K562 (cell line): ENCODE measurements at regions not wholly inside any gene's neighbourhood (a gene's known extent, or its start where the extent isn't known, plus 50 kb on each side); places are given as distances from the start of the nearest gene placed in this dataset.

Experiments
- ATAC-seq: fragments of 200-7000 bp; cut with Tn5 transposase; 3 replicates; pipeline ENCODE4 v1.9.1; 2020; ENCODE audit warnings: moderate library complexity
- BruUV-seq: library from RNA; stranded (reverse); fragments of 400-500 nt; replicated peaks from 2 replicates; lab custom pipeline; 2021; lab: Mats Ljungman, UMichigan
- CTCF ChIA-PET: fragments of 300-600 bp; formaldehyde crosslinking; extraction: SDS; loops from one replicate; lab custom pipeline; 2021; ENCODE audit warnings: low intra/inter-chr PET ratio; lab: Yijun Ruan, JAX
- POLR2A ChIA-PET: fragments of 300-600, 350-650 bp; sonication (Branson Sonifier 250); formaldehyde crosslinking; extraction: SDS; loops from one replicate; lab custom pipeline; 2021; ENCODE audit warnings: antibody characterized with exemption, inconsistent platforms; lab: Yijun Ruan, JAX
- DNase-seq, 4 experiments: peaks; one replicate each; pipeline versions ENCODE4 v3.0.0 to v3.0.0-alpha.2; 2011 to 2018; ENCODE audit warnings: low spot score in 3 of 4, mixed read lengths in 3 of 4; ENCODE audit errors: extremely low read depth in 1 of 4
- FAIRE-seq: peaks from 2 replicates; lab custom pipeline; 2011; peaks lifted over from hg19 to GRCh38; lab: Jason Lieb, UNC
- H2AFZ ChIP-seq: 2 replicates; pipeline ENCODE4 v1.6.0; 2011; ENCODE audit warnings: low read depth, low read length, control low read depth, inconsistent platforms
- H3K27ac ChIP-seq: fragments of 200-600 bp; 3 replicates; pipeline ENCODE4 v1.8.0; 2011; ENCODE audit warnings: low read depth, mild to moderate bottlenecking, control low read depth, inconsistent platforms, low read length, moderate library complexity, mixed read lengths; ENCODE audit errors: extremely low read depth
- H3K27me3 ChIP-seq, 2 experiments: fragments of 300-600 bp in 1 of 2; 2 replicates in 1 of 2; 3 replicates in 1 of 2; pipeline versions ENCODE4 v1.6.0 to v1.8.0; 2011; ENCODE audit warnings: inconsistent platforms in 2 of 2, low read length in 2 of 2, mild to moderate bottlenecking in 1 of 2, mixed read lengths in 1 of 2, moderate library complexity in 1 of 2; ENCODE audit not compliant: control insufficient read depth in 2 of 2, insufficient read depth in 2 of 2
- H3K36me3 ChIP-seq: fragments of 300-600 bp; 3 replicates; pipeline ENCODE4 v1.8.0; 2011; ENCODE audit warnings: mild to moderate bottlenecking, low read length, inconsistent platforms; ENCODE audit not compliant: control insufficient read depth, insufficient read depth
- H3K4me1 ChIP-seq, 2 experiments: fragments of 200-600 bp in 1 of 2; replicated peaks in 1 of 2; 2 replicates in 1 of 2; 3 replicates in 1 of 2; pipeline versions ENCODE4 v1.5.1 to v1.8.0; 2011; ENCODE audit warnings: inconsistent platforms in 2 of 2, low read length in 2 of 2, mild to moderate bottlenecking in 1 of 2, mixed read lengths in 1 of 2, moderate library complexity in 1 of 2; ENCODE audit not compliant: control insufficient read depth in 2 of 2, insufficient read depth in 2 of 2
- H3K4me2 ChIP-seq: 2 replicates; pipeline ENCODE4 v1.6.1; 2011; ENCODE audit warnings: low read length, control low read depth, inconsistent platforms, mixed read lengths; ENCODE audit not compliant: insufficient read depth
- H3K4me3 ChIP-seq: fragments of 200-600 bp; sonication (generic), shearing (Covaris generic); 2 replicates; pipeline ENCODE4 v1.5.1; 2016; ENCODE audit warnings: control low read depth, inconsistent platforms
- H3K79me2 ChIP-seq: fragments of 200-600 bp; 3 replicates; pipeline ENCODE4 v1.8.0; 2011; ENCODE audit warnings: low read length, inconsistent platforms; ENCODE audit not compliant: control insufficient read depth, insufficient read depth
- H3K9ac ChIP-seq, 2 experiments: 2 replicates each; pipeline versions ENCODE4 v1.6.0 to v1.6.1; 2011; ENCODE audit warnings: low read depth in 2 of 2, low read length in 2 of 2, control low read depth in 1 of 2, inconsistent platforms in 1 of 2, mild to moderate bottlenecking in 1 of 2, mixed read lengths in 1 of 2; ENCODE audit not compliant: insufficient read depth in 1 of 2
- H3K9me1 ChIP-seq: one replicate; pipeline ENCODE4 v1.6.0; 2011; ENCODE audit warnings: inconsistent platforms, mild to moderate bottlenecking, low read length, moderate library complexity; ENCODE audit not compliant: control insufficient read depth, insufficient read depth
- H3K9me3 ChIP-seq: replicated peaks from 2 replicates; pipeline ENCODE4 v1.5.1; 2011; ENCODE audit warnings: low read depth, low read length, inconsistent platforms; ENCODE audit not compliant: control insufficient read depth, insufficient read depth
- H4K20me1 ChIP-seq: replicated peaks from 2 replicates; pipeline ENCODE4 v1.6.1; 2011; ENCODE audit warnings: low read length, inconsistent platforms, mixed read lengths; ENCODE audit not compliant: control insufficient read depth, insufficient read depth
- GTF2F1 ChIP-seq: IDR thresholded peaks from 2 replicates; pipeline ENCODE4 v1.6.1; 2011; ENCODE audit warnings: low read depth, low read length, improper control_type of control experiment
- HLTF ChIP-seq: fragments of 450-650 bp; IDR thresholded peaks from 2 replicates; pipeline ENCODE4 v1.6.1; 2016
- MED1 ChIP-seq: sonication (generic); formaldehyde crosslinking; IDR thresholded peaks from 2 replicates; pipeline ENCODE4 v1.8.1; 2023; ENCODE audit warnings: missing genetic modification reagents, borderline replicate concordance
- MEF2D ChIP-seq: conservative IDR thresholded peaks from 2 replicates; pipeline ENCODE4 v1.6.1; 2016; ENCODE audit warnings: low read depth, missing genetic modification characterization, missing compliant biosample characterization
- NKRF ChIP-seq: fragments of 450-650 bp; IDR thresholded peaks from 2 replicates; pipeline ENCODE4 v1.6.1; 2016; ENCODE audit warnings: borderline replicate concordance
- POLR2AphosphoS2 ChIP-seq: IDR thresholded peaks from 2 replicates; pipeline ENCODE4 v1.6.1; 2012; ENCODE audit warnings: low read length, improper control_type of control experiment
- RREB1 ChIP-seq: fragments of 250-450 bp; sonication (Bioruptor Pico); IDR thresholded peaks from 2 replicates; pipeline ENCODE4 v1.4.0; 2020
- SIX5 ChIP-seq, 2 experiments: IDR thresholded peaks; 2 replicates each; pipeline ENCODE4 v1.6.1; 2011; ENCODE audit warnings: low read length in 2 of 2, borderline replicate concordance in 1 of 2, low read depth in 1 of 2, mild to moderate bottlenecking in 1 of 2, moderate library complexity in 1 of 2; ENCODE audit not compliant: insufficient read depth in 1 of 2
- TOE1 ChIP-seq, 2 experiments: fragments of 450-650 bp in 1 of 2; sonication (generic) in 1 of 2; formaldehyde crosslinking in 1 of 2; IDR thresholded peaks; 2 replicates each; pipeline versions ENCODE4 v1.7.1 to v1.8.0; 2016 to 2022; ENCODE audit warnings: borderline replicate concordance in 2 of 2, mild to moderate bottlenecking in 2 of 2, antibody characterized with exemption in 1 of 2, inconsistent platforms in 1 of 2, low read depth in 1 of 2, missing genetic modification reagents in 1 of 2, moderate library complexity in 1 of 2
- TSC22D4 ChIP-seq: fragments of 450-650 bp; IDR thresholded peaks from 2 replicates; pipeline ENCODE4 v1.6.1; 2016; ENCODE audit warnings: missing genetic modification characterization, missing biosample characterization, control low read depth
- ZNF175 ChIP-seq: fragments of 200-800 bp; sonication (Bioruptor generic); IDR thresholded peaks from 2 replicates; pipeline ENCODE4 v1.6.1; 2016; ENCODE audit warnings: low read depth, mild to moderate bottlenecking, missing genetic modification characterization, missing compliant biosample characterization
- ZNF280A ChIP-seq: fragments of 450-650 bp; IDR thresholded peaks from 2 replicates; pipeline ENCODE4 v1.6.1; 2018; ENCODE audit warnings: mild to moderate bottlenecking, low read depth; ENCODE audit not compliant: partially characterized antibody
- ZNF717 ChIP-seq: fragments of 250-450 bp; sonication (Bioruptor Pico); IDR thresholded peaks from 2 replicates; pipeline ENCODE4 v1.5.0; 2021
- WGBS: fragments of 100-300 bp; shearing (Covaris generic); methylation state at CpG from one replicate; pipeline ENCODE4 v1.1.6; 2016; ENCODE audit warnings: low coverage, mixed read lengths; ENCODE audit not compliant: insufficient coverage; ENCODE audit errors: missing lambda C conversion rate; 5-methylcytosine and 5-hydroxymethylcytosine counted together
- in situ Hi-C: fragments of 300-500 bp; cut with MboI; formaldehyde crosslinking; loops from 4 replicates; pipeline ENCODE4 v1.15.0; 2018; ENCODE audit warnings: inconsistent platforms, mixed read lengths
- intact Hi-C: fragments of 100-400 bp; cut with micrococcal nuclease; formaldehyde crosslinking; loops from 2 replicates; pipeline ENCODE4 v1.14.2; 2022

- H3K27me3 ChIP-seq, result no peaks in the 10 kb centered on the region
- H4K20me1 ChIP-seq, result no peaks in the 10 kb centered on the region
- no peaks in the 10 kb centered on the region for H3K4me1 ChIP-seq
- DNase-seq (no peak), FAIRE-seq (no peak), ATAC-seq (no peak)
- no peaks in the 10 kb centered on the region for H3K36me3 ChIP-seq
- ChIA-PET CTCF (no interaction called here), POLR2A (no interaction called here)
- in situ Hi-C loops, result no loop called here
- no peaks in the 10 kb centered on the region for H3K79me2 ChIP-seq
- H3K9me1 ChIP-seq, result no peaks in the 10 kb centered on the region
- no peak overlapping the region for H3K27ac ChIP-seq
- H3K4me2 ChIP-seq, result no peak overlapping the region
- H2AFZ ChIP-seq, result no peak overlapping the region
- no peak overlapping the region for H3K9ac ChIP-seq
- TF ChIP-seq MED1 (CRISPR knock-in tag), result no peak
- no peak for TF ChIP-seq ZNF175 (CRISPR knock-in tag)
- TF ChIP-seq NKRF, result no peak
- TF ChIP-seq ZNF717 (CRISPR knock-in tag), result no peak
- no peak for TF ChIP-seq TSC22D4 (tag)
- no peak for TF ChIP-seq POLR2AphosphoS2
- no peak for TF ChIP-seq MEF2D (tag)
- no peak for TF ChIP-seq SIX5 (IDR thresholded peaks at IDR 0.05; ENCODE audit: borderline replicate concordance in 1 of 2, insufficient read depth in 1 of 2, low read depth in 1 of 2, low read length in 2 of 2)
- TF ChIP-seq ZNF280A, result no peak
- no peak for TF ChIP-seq HLTF
- no peak for TF ChIP-seq TOE1 (IDR thresholded peaks at IDR 0.05; ENCODE audit: borderline replicate concordance)
- TF ChIP-seq TOE1 (CRISPR knock-in tag; IDR thresholded peaks at IDR 0.05; ENCODE audit: borderline replicate concordance, low read depth), result no peak
- TF ChIP-seq RREB1, result no peak
- no peak for TF ChIP-seq GTF2F1
- TF ChIP-seq, all 486 proteins: peak for 0
- WGBS, result 1% methylated on average over 5 of the region's 5 CpGs
- intact Hi-C loops, result no loop called here
- H3K4me3 ChIP-seq, result no peak overlapping the region
- no peaks in the 10 kb centered on the region for H3K9me3 ChIP-seq
- BruUV-seq, result no TSS peak
Observed at GRCh38 chr2:181126311-181126868, 146.0 kb downstream of the UBE2E3 start.
